HFFc6 (cell line): ENCODE measurements at regions not wholly inside any gene's neighbourhood (a gene's known extent, or its start where the extent isn't known, plus 50 kb on each side); places are given as distances from the start of the nearest gene placed in this dataset.

ENCODE experiments used
- DNase-seq: peaks from one replicate; pipeline ENCODE4 v3.0.0-alpha.2; 2018
- H3K27ac Mint-ChIP-seq: 2 replicates; pipeline ENCODE4 v1.8.0; 2020; ENCODE audit warnings: mild to moderate bottlenecking, mixed read lengths
- H3K27me3 Mint-ChIP-seq: 2 replicates; pipeline ENCODE4 v1.8.0; 2021; ENCODE audit warnings: mild to moderate bottlenecking, moderate library complexity, mixed read lengths; ENCODE audit not compliant: insufficient read depth
- H3K36me3 Mint-ChIP-seq: 2 replicates; pipeline ENCODE4 v1.8.0; 2021; ENCODE audit warnings: low read depth, mixed read lengths
- H3K4me1 Mint-ChIP-seq: 2 replicates; pipeline ENCODE4 v1.8.0; 2020; ENCODE audit warnings: low read depth, mixed read lengths
- H3K4me3 Mint-ChIP-seq: 2 replicates; pipeline ENCODE4 v1.8.0; 2020; ENCODE audit warnings: mild to moderate bottlenecking, moderate library complexity, mixed read lengths
- H3K9me3 Mint-ChIP-seq: 2 replicates; pipeline ENCODE4 v1.8.0; 2020; ENCODE audit warnings: mild to moderate bottlenecking, mixed read lengths
- CTCF ChIP-seq: fragments of 200-600 bp; sonication (generic); IDR thresholded peaks from 2 replicates; pipeline ENCODE4 v1.5.0; 2021; ENCODE audit warnings: antibody characterized with exemption, mild to moderate bottlenecking

- Mint-ChIP-seq H3K9me3 (peaks cover 39% of the 10 kb centered on the region), H3K4me1 (no peaks in the 10 kb centered on the region), H3K36me3 (no peaks in the 10 kb centered on the region), H3K27ac (no peak overlapping the region), H3K4me3 (no peak overlapping the region), H3K27me3 (no peaks in the 10 kb centered on the region; the same call in 1 of the 2 replicates)
- DNase-seq = no peak
- TF ChIP-seq CTCF = no peak
These were observed 599.1 kb upstream of the SOX11 start for GRCh38 chr2:5093056-5093455.

GRCh38 chr2:5093518-5093917 lies 598.7 kb upstream of the SOX11 start:
- no peak for TF ChIP-seq CTCF
- H3K36me3 Mint-ChIP-seq = no peaks in the 10 kb centered on the region
- H3K27ac Mint-ChIP-seq = no peak overlapping the region
- H3K4me3 Mint-ChIP-seq = no peak overlapping the region
- DNase-seq = no peak
- H3K4me1 Mint-ChIP-seq = no peaks in the 10 kb centered on the region
- H3K27me3 Mint-ChIP-seq = no peaks in the 10 kb centered on the region; the same call in 1 of the 2 replicates
- H3K9me3 Mint-ChIP-seq = peaks cover 41% of the 10 kb centered on the region

GRCh38 chr2:5094192-5094591 lies 598.0 kb upstream of the SOX11 start:
- H3K27ac Mint-ChIP-seq = no peak overlapping the region
- H3K36me3 Mint-ChIP-seq = no peaks in the 10 kb centered on the region

GRCh38 chr2:5098286-5098685 lies 593.9 kb upstream of the SOX11 start:
- no peak for DNase-seq
- H3K4me3 Mint-ChIP-seq = no peak overlapping the region
- H3K27me3 Mint-ChIP-seq = no peaks in the 10 kb centered on the region; the same call in 1 of the 2 replicates
- peaks cover 57% of the 10 kb centered on the region for H3K9me3 Mint-ChIP-seq
- no peaks in the 10 kb centered on the region for H3K36me3 Mint-ChIP-seq
- no peak overlapping the region for H3K27ac Mint-ChIP-seq
- no peaks in the 10 kb centered on the region for H3K4me1 Mint-ChIP-seq
- TF ChIP-seq CTCF = no peak

More at GRCh38 chr2:5094192-5094591, 598.0 kb upstream of the SOX11 start:
- H3K9me3 Mint-ChIP-seq = peaks cover 46% of the 10 kb centered on the region
- DNase-seq = no peak
- no peaks in the 10 kb centered on the region for H3K4me1 Mint-ChIP-seq
- H3K4me3 Mint-ChIP-seq = no peak overlapping the region
- H3K27me3 Mint-ChIP-seq = no peaks in the 10 kb centered on the region; the same call in 1 of the 2 replicates
- no peak for TF ChIP-seq CTCF

GRCh38 chr2:5102823-5103222 lies 589.4 kb upstream of the SOX11 start:
- TF ChIP-seq CTCF = no peak

GRCh38 chr2:5111581-5111980 lies 580.6 kb upstream of the SOX11 start:
- DNase-seq = no peak
- Mint-ChIP-seq H3K4me1 (no peaks in the 10 kb centered on the region), H3K27ac (no peak overlapping the region), H3K4me3 (no peak overlapping the region), H3K9me3 (peaks cover 37% of the 10 kb centered on the region), H3K27me3 (no peaks in the 10 kb centered on the region), H3K36me3 (no peaks in the 10 kb centered on the region)
- no peak for TF ChIP-seq CTCF

More at GRCh38 chr2:5102823-5103222, 589.4 kb upstream of the SOX11 start:
- H3K36me3 Mint-ChIP-seq = no peaks in the 10 kb centered on the region
- peaks cover 57% of the 10 kb centered on the region for H3K9me3 Mint-ChIP-seq
- H3K4me1 Mint-ChIP-seq = no peaks in the 10 kb centered on the region
- no peak overlapping the region for H3K27ac Mint-ChIP-seq
- DNase-seq = no peak
- no peak overlapping the region for H3K4me3 Mint-ChIP-seq
- H3K27me3 Mint-ChIP-seq = no peaks in the 10 kb centered on the region; the same call in 1 of the 2 replicates
